ENCODE measurements at regions not wholly inside any gene's neighbourhood (a gene's known extent, or its start where the extent isn't known, plus 50 kb on each side); places are given as distances from the start of the nearest gene placed in this dataset.
A peak's percentile ranks its signal among the peaks of the same experiment; 100 is the strongest.

DNA sequence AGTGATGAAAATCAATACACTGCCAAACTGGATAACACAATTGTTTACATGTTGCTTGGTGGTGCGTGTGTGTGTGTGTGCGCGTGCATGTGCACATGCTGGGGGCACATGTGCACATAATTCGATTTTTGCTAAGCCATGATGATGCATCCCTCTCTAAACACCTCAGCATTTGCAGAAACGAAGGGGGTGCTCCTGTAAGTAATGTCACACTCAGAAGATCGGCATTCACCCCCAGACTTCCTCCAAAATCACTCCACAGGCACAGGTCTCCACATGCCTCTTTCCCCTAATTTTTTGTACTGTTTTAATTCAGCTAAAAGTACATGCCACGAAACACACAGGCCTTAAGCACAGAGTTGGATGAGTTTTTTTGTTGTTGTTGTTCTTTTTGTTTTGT, 341.5 kb downstream of the SHANK2 start:
- DNase-seq: no peak

DNA sequence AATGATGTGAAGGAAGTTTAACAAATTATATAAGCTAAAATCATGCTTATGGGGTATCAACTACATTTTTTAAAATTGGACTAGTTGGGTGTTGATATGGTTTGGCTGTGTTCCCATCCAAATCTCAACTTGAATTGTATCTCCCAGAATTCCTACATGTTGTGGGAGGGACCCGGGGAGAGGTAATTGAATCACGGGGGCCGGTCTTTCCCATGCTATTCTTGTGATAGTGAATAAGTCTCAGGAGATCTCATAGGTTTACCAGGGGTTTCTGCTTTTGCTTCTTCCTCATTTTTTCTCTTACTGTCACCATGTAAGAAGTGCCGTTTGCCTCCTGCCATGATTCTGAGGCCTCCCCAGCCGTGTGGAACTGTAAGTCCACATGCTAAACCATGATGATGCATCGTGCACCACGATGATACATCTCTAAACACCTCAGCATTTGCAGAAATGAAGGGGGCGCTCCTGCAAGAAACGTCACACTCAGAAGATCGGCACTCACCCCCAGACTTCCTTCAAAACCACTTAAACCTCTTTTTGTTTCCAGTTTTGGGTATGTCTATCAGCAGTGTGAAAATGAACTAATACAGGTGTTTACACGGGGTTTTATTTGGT, 340.0 kb downstream of the SHANK2 start:
- Histone ChIP-seq H3K4me3 (ENCODE audit: insufficient read depth, low read depth, low read length) (no peak overlapping the region), H3K27me3 (ENCODE audit: control insufficient read depth, insufficient read depth, low read length) (no peaks in the 10 kb centered on the region), H3K36me3 (replicated peaks; ENCODE audit: control insufficient read depth, insufficient read depth, low read length) (no peaks in the 10 kb centered on the region; the same call in 1 of the 2 replicates)
- no peak for DNase-seq

More for the DNA sequence above, 341.5 kb downstream of the SHANK2 start:
- no peak overlapping the region for H3K4me3 ChIP-seq (ENCODE audit: insufficient read depth, low read depth, low read length)
- no peaks in the 10 kb centered on the region for H3K36me3 ChIP-seq (replicated peaks; ENCODE audit: control insufficient read depth, insufficient read depth, low read length)
- no peaks in the 10 kb centered on the region for H3K27me3 ChIP-seq (ENCODE audit: control insufficient read depth, insufficient read depth, low read length)

DNA sequence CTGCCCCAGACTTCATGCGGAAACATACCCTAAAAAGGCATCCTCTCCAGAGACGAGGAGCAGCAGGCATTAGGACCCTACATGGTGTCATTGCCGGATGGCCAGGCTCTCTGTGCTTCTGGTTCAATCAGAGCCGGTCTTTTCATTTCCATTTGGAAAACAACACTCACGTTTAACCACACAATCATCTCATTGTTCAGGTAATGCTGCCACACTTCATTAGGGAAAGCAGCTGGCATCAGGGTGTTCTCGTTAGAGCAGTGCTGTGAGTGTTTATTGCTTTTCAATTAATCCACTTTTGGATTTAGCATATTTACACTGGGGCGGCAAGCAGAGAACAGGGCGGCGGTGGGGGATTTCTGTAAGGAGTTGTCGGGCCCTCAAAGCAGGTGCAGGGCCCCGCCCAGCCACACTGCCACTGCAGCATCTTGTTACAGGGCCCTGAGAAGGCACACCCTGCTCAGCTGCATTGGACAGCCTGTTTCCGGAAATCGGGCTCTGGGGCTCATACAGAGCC, 338.6 kb downstream of the SHANK2 start:
- peak; percentile 70 for DNase-seq
- Histone ChIP-seq H3K27me3 (ENCODE audit: control insufficient read depth, insufficient read depth, low read length) (no peaks in the 10 kb centered on the region), H3K36me3 (replicated peaks; ENCODE audit: control insufficient read depth, insufficient read depth, low read length) (no peaks in the 10 kb centered on the region; the same call in 1 of the 2 replicates), H3K4me3 (ENCODE audit: insufficient read depth, low read depth, low read length) (no peak overlapping the region)

DNA sequence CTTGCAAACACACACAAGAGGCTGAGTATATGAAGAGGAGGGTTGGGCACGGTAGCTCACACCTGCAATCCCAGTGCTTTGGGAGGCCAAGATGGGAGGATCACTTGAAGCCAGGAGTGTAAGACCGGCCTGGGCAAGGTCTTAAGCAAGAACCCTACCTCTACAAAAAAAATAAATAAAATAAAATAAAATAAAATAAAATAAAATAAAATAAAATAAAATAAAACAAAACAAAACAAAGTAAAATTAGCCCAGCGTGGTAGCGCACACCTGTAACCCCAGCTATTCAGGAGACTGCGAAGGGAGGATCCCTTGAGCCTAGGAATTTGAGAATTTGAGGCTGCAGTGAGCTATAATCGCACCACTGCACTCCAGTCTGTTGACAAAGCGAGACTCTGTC, 337.9 kb downstream of the SHANK2 start:
- H3K4me3 ChIP-seq (ENCODE audit: insufficient read depth, low read depth, low read length): no peak overlapping the region
- no peaks in the 10 kb centered on the region; the same call in 1 of the 2 replicates for H3K36me3 ChIP-seq (replicated peaks; ENCODE audit: control insufficient read depth, insufficient read depth, low read length)
- H3K27me3 ChIP-seq (ENCODE audit: control insufficient read depth, insufficient read depth, low read length): no peaks in the 10 kb centered on the region
- DNase-seq: no peak

DNA sequence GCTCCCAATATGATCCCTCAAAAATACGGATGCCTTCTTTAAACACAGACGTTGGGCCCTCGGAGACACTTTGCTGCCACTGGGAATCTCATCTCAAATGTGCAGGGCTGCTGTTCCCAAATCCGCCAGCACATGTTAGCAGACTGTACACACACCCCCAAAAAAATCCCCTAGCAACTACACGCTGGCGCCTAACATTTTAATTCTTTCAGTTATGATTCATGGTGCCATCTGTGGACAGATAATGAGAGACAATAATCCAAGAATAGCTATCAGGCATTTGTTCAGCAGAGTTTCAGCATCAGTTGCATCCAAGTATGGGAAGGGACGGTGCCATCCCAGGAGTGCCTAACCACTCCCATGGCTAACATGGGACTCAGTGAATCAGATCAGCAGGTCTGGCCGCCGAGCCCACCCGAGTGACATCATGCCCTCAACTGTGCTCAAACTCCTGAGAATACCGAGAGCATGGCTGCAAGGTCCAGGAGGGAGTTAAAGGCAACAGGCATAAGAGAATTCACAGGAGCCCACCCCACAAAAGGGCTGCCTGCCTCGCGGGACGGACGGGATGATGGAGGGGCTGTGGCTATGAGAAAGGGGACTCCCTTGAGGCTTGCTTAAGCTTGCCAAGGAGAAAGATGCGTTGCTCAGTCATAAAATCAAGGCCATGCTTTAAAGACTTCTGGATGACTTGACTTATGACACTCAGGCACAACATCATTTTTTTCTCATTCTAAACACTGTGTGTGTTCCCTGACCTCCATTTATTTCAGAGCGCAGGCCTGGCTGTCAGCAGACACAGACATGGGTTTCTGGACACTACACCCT, 337.0 kb downstream of the SHANK2 start:
- no peaks in the 10 kb centered on the region for H3K27me3 ChIP-seq (ENCODE audit: control insufficient read depth, insufficient read depth, low read length)
- no peak for DNase-seq
- no peaks in the 10 kb centered on the region; the same call in 1 of the 2 replicates for H3K36me3 ChIP-seq (replicated peaks; ENCODE audit: control insufficient read depth, insufficient read depth, low read length)
- no peak overlapping the region for H3K4me3 ChIP-seq (ENCODE audit: insufficient read depth, low read depth, low read length)

DNA sequence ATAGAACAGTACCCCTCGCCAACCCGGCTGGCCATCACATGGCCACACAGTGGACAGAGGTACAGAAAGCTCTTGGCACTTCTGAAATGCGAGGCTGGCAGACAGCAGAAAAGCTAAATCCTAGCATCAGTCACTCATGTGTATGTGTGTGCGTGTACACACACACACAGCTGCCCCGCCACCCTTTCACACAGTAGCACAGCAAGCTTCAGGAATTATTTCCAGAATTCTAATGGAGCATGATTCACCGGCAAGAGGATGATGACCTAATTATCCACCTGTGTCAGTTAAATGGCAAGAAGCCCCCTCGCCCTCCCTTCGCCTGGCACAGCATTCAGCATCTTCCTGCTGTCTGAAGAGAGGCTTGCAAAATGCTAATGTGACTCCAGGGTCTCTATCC, 336.0 kb downstream of the SHANK2 start:
- Histone ChIP-seq H3K4me3 (ENCODE audit: insufficient read depth, low read depth, low read length) (no peak overlapping the region), H3K27me3 (ENCODE audit: control insufficient read depth, insufficient read depth, low read length) (no peaks in the 10 kb centered on the region), H3K36me3 (replicated peaks; ENCODE audit: control insufficient read depth, insufficient read depth, low read length) (no peaks in the 10 kb centered on the region; the same call in 1 of the 2 replicates)
- no peak for DNase-seq

DNA sequence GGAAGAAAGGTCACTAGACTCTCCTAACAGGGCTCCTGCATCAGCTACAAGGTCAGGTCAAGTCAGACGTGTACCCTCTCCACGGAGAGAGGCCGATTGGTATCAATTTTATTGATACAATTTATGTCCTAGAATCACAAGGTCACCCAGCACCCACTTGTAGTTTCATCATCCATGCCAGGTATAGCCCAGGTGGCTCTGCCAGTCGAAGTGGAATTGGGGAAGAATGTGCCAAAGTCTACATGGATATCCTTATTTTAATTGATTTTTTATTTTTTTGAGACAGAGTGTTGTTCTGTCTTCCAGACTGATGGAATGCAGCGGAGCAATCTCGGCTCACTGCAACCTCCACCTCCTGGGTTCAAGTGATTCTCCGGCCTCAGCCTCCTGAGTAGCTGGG, 334.1 kb downstream of the SHANK2 start:
- no peaks in the 10 kb centered on the region; the same call in 1 of the 2 replicates for H3K36me3 ChIP-seq (replicated peaks; ENCODE audit: control insufficient read depth, insufficient read depth, low read length)
- H3K4me3 ChIP-seq (ENCODE audit: insufficient read depth, low read depth, low read length): no peak overlapping the region
- no peak for DNase-seq
- no peaks in the 10 kb centered on the region for H3K27me3 ChIP-seq (ENCODE audit: control insufficient read depth, insufficient read depth, low read length)

DNA sequence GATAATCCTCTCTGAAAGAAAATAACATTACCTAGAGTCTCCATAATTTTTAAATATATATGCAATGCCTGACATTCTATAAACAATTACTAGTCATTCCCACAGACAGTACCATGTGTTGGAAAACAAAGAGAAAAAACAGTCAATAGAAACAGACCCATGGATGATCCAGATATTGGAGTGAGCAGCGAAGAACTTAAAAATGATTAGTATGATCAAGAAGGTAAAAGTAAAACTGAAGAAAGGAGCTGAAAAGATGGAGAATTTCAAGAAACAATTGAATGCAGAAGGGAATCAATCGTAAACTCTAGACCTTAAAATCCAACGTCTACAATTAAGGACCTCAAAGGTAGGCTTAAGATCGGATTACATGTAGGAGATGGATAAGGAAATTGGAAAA, 330.6 kb downstream of the SHANK2 start:
- Histone ChIP-seq H3K36me3 (replicated peaks; ENCODE audit: control insufficient read depth, insufficient read depth, low read length) (no peaks in the 10 kb centered on the region), H3K4me3 (ENCODE audit: insufficient read depth, low read depth, low read length) (no peak overlapping the region), H3K27me3 (ENCODE audit: control insufficient read depth, insufficient read depth, low read length) (no peaks in the 10 kb centered on the region)
- DNase-seq: no peak

DNA sequence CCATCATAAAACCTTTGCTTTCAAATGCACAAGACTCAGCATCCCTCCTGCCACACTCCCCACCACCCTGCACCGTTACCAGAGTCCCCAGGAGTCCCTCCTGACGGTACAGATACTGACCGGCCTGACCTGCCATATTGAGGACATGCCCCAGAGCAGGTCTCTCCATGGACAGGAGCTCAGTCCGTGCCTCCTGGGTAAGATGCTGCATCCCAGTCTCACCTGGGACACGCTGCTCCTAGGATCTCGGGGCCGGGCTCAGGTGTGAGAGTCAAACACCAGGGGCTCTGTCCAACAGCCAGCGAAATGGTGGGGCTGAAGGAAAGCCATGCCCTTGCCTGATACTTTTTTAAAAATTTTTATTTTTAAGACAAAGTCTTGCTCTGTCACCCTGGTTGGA, 328.3 kb downstream of the SHANK2 start:
- no peaks in the 10 kb centered on the region for H3K36me3 ChIP-seq (replicated peaks; ENCODE audit: control insufficient read depth, insufficient read depth, low read length)
- no peak overlapping the region for H3K4me3 ChIP-seq (ENCODE audit: insufficient read depth, low read depth, low read length)
- H3K27me3 ChIP-seq (ENCODE audit: control insufficient read depth, insufficient read depth, low read length): no peaks in the 10 kb centered on the region
- no peak for DNase-seq

DNA sequence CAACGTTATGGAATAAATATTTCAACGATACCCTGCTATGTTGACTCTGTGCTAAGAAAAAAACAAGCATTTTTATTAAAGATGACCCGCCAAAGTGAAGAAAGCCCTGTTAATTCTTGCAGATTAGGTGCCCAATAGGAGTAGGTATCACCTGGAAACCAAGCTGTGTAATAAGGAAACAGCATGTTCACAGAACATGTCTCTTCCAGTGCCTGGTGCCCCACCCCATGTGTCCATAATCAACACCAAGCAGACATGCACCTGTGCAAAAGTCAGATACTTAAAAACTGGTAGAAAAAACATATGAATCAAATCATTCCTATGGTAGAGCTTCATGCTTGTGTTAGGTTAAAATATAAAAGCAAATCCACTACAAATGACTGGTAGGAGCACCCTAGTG, 327.1 kb downstream of the SHANK2 start:
- DNase-seq: no peak
- no peaks in the 10 kb centered on the region for H3K27me3 ChIP-seq (ENCODE audit: control insufficient read depth, insufficient read depth, low read length)
- no peaks in the 10 kb centered on the region for H3K36me3 ChIP-seq (replicated peaks; ENCODE audit: control insufficient read depth, insufficient read depth, low read length)
- no peak overlapping the region for H3K4me3 ChIP-seq (ENCODE audit: insufficient read depth, low read depth, low read length)

DNA sequence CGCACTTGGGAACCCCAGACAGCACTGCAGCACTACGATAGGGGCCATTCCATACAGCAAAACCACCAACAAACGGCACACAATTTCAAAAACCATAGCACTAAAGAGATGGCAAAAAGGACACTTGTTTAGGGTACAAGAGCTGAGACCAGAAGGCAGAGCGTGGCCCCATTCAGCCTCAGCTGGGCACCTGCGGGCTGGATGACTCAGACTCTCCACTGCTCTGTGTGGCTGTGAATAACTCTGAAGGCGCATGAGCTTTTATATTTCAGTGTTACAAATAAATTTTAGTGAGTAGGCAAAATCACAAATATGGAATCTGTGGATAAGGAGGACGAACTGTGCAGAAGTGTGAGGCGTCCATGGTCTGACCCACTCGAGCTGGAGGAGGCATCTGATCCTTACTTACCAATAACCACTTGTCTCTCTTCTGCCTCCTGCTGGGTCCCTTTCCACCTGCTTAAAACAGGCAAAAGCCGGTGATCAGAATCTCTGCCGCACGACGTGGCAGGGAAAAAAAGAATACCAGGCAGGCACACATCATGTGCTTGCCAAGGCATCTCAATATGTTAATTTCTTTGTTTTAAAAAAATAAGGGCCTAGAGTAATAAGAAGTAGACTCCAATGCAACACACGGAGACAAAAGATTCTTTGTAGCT, 325.7 kb downstream of the SHANK2 start:
- no peak for DNase-seq
- Histone ChIP-seq H3K36me3 (replicated peaks; ENCODE audit: control insufficient read depth, insufficient read depth, low read length) (no peaks in the 10 kb centered on the region), H3K27me3 (ENCODE audit: control insufficient read depth, insufficient read depth, low read length) (no peaks in the 10 kb centered on the region), H3K4me3 (ENCODE audit: insufficient read depth, low read depth, low read length) (no peak overlapping the region)

DNA sequence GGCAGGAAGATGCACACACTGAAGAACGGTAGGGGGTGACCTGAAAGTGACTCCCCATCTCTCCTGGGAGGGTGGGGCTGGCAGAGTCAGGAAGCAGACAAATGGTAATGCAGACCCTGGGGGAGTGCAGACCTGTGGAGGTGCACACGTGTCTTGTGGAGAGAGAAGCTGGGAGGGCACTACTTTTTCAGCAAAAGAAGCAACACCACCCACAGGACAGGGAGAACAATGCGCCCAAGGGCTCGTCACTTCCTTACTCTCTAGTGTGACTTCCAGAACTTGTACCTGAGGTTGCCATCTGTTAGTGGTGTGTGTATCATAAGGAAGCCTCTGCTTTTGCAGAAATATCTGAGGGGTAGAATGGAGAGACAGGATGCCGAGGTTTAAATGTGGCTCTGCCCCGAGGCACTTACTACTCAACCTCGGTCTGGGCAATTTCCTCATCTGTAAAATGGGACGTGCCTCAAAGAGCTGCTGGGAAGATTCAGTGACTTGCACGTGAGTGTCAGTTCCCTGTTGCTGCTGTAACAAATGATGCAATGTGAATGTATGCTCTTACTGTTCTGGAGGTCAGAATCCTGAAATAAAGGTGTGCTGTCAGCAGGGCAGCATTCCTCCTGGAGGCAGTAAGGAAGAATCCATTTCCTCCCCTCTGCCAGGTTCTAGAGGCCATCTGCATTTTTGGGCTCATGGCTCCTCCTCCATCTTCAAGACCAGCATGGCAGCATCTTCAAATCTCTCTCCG, 323.4 kb downstream of the SHANK2 start:
- H3K4me3 ChIP-seq (ENCODE audit: insufficient read depth, low read depth, low read length): no peak overlapping the region
- DNase-seq: peak; percentile 61
- no peaks in the 10 kb centered on the region for H3K36me3 ChIP-seq (replicated peaks; ENCODE audit: control insufficient read depth, insufficient read depth, low read length)
- no peaks in the 10 kb centered on the region for H3K27me3 ChIP-seq (ENCODE audit: control insufficient read depth, insufficient read depth, low read length)

DNA sequence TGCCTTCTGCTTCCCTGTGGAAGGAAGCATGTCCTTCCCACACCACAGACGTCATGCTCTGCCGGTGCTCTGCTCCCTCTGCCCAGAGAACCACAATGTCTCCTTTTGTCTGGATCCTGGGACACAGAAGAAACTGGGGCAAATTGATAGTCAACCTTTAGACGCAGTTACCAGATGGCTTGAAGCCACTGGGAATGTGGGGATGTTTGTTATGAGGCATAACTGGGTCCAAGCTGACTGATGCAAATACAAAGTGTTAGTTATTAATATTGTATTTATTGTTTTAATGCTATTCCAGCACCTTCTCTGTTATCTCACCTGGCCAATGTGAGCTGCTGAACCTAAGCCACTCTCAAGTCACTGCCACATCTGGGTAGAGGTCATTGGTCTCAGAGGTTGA, 322.2 kb downstream of the SHANK2 start:
- DNase-seq: no peak
- Histone ChIP-seq H3K4me3 (ENCODE audit: insufficient read depth, low read depth, low read length) (no peak overlapping the region), H3K27me3 (ENCODE audit: control insufficient read depth, insufficient read depth, low read length) (no peaks in the 10 kb centered on the region), H3K36me3 (replicated peaks; ENCODE audit: control insufficient read depth, insufficient read depth, low read length) (no peaks in the 10 kb centered on the region)

DNA sequence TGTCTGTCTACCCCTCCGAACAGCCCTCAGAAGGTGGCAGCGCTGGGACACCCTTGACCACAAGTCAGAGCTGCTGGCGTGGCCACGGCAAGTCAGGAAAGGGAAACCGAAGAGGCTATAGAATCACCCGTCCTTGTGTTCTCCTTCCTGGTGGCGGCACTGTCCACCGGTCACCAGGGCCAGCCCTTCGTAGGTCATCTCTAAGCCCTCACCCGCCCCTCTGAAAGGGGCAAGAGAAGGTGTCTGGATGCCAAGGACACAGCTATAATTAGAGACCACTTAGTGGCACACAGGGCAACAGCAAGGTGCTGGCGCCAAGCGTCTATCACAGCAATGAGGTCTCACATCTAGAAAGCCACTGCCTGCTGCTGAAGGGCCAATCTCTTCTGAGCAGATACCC, 320.9 kb downstream of the SHANK2 start:
- H3K36me3 ChIP-seq (replicated peaks; ENCODE audit: control insufficient read depth, insufficient read depth, low read length): no peaks in the 10 kb centered on the region
- no peaks in the 10 kb centered on the region for H3K27me3 ChIP-seq (ENCODE audit: control insufficient read depth, insufficient read depth, low read length)

More for the DNA sequence above, 320.9 kb downstream of the SHANK2 start:
- DNase-seq: no peak
- H3K4me3 ChIP-seq (ENCODE audit: insufficient read depth, low read depth, low read length): no peak overlapping the region

Measured in H7 (cell line).